PC-3 (cell line): ENCODE measurements at regions not wholly inside any gene's neighbourhood (a gene's known extent, or its start where the extent isn't known, plus 50 kb on each side); places are given as distances from the start of the nearest gene placed in this dataset.

Source experiments
- EZH2 ChIP-seq: fragments of 300-600 bp; sonication (generic); IDR thresholded peaks from one replicate; pipeline ENCODE4 v1.6.1; 2017; ENCODE audit warnings: antibody characterized with exemption, mild to moderate bottlenecking, low read length; ENCODE audit not compliant: unreplicated experiment
- EZH2phosphoT487 ChIP-seq: fragments of 300-600 bp; sonication (generic); IDR thresholded peaks from 2 replicates; pipeline ENCODE4 v1.6.1; 2018; ENCODE audit warnings: mild to moderate bottlenecking, antibody characterized with exemption, low read length, borderline replicate concordance
- TF ChIP-seq, protein P1 (sequence below): fragments of 300-600 bp; sonication (generic); conservative IDR thresholded peaks from 2 replicates; pipeline ENCODE4 v1.5.1; 2017; ENCODE audit warnings: antibody characterized with exemption, low read depth, mild to moderate bottlenecking, low read length

- TF ChIP-seq, protein P1, sequence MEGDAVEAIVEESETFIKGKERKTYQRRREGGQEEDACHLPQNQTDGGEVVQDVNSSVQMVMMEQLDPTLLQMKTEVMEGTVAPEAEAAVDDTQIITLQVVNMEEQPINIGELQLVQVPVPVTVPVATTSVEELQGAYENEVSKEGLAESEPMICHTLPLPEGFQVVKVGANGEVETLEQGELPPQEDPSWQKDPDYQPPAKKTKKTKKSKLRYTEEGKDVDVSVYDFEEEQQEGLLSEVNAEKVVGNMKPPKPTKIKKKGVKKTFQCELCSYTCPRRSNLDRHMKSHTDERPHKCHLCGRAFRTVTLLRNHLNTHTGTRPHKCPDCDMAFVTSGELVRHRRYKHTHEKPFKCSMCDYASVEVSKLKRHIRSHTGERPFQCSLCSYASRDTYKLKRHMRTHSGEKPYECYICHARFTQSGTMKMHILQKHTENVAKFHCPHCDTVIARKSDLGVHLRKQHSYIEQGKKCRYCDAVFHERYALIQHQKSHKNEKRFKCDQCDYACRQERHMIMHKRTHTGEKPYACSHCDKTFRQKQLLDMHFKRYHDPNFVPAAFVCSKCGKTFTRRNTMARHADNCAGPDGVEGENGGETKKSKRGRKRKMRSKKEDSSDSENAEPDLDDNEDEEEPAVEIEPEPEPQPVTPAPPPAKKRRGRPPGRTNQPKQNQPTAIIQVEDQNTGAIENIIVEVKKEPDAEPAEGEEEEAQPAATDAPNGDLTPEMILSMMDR: no peak
- TF ChIP-seq EZH2 (no peak), EZH2phosphoT487 (no peak)
Observed at GRCh38 chr17:27970587-27970986, 71.9 kb upstream of the NLK start.
